Ascending aorta (tissue), 2 donors: ENCODE measurements at regions not wholly inside any gene's neighbourhood (a gene's known extent, or its start where the extent isn't known, plus 50 kb on each side); places are given as distances from the start of the nearest gene placed in this dataset.

Experiments
- DNase-seq, 2 donors: peaks; one replicate each; pipeline ENCODE4 v3.0.0-alpha.2; 2019; ENCODE audit warnings: low spot score in 2 of 2
- H3K27ac ChIP-seq, 2 donors: fragments of 200-600 bp; sonication (generic); one replicate each; pipeline ENCODE4 v1.5.1; 2016 to 2017; ENCODE audit warnings: mild to moderate bottlenecking in 1 of 2
- H3K27me3 ChIP-seq: fragments of 200-600 bp; sonication (generic); one replicate; pipeline ENCODE4 v1.5.1; 2017
- H3K36me3 ChIP-seq, 2 donors: fragments of 200-600 bp; sonication (generic); one replicate each; pipeline ENCODE4 v1.5.1; 2016
- H3K4me1 ChIP-seq, 2 donors: fragments of 200-600 bp; sonication (generic); one replicate each; pipeline ENCODE4 v1.5.1; 2016 to 2017; ENCODE audit warnings: mild to moderate bottlenecking in 1 of 2
- H3K4me3 ChIP-seq, 2 donors: fragments of 200-600 bp; sonication (generic); one replicate each; pipeline ENCODE4 v1.5.1; 2016 to 2017; ENCODE audit warnings: mild to moderate bottlenecking in 1 of 2
- H3K9me3 ChIP-seq, 2 donors: fragments of 200-600 bp; sonication (generic); one replicate each; pipeline ENCODE4 v1.5.1; 2016
- CTCF ChIP-seq, 3 experiments: fragments of 200-600 bp in 2 of 3; fragments of 450-650 bp in 1 of 3; sonication (generic) in 2 of 3; IDR thresholded peaks; one replicate each; pipeline ENCODE4 v1.5.1; 2016 to 2019; ENCODE audit warnings: antibody characterized with exemption in 3 of 3, mild to moderate bottlenecking in 1 of 3, moderate library complexity in 1 of 3
- intact Hi-C: fragments of 100-400 bp; cut with DNase I; formaldehyde crosslinking; loops from one replicate; pipeline ENCODE4 v1.15.1; 2023

- intact Hi-C loops: no loop called here
- H3K27ac ChIP-seq: no peak overlapping the region
- no peak overlapping the region for H3K4me3 ChIP-seq
- TF ChIP-seq CTCF (IDR thresholded peaks at IDR 0.05): no peak
- no peaks in the 10 kb centered on the region for H3K27me3 ChIP-seq
- H3K9me3 ChIP-seq: no peaks in the 10 kb centered on the region
- H3K36me3 ChIP-seq: no peaks in the 10 kb centered on the region
- no peak for DNase-seq
- no peaks in the 10 kb centered on the region for H3K4me1 ChIP-seq
Observed at GRCh38 chr4:10345381-10345784, 111.8 kb downstream of the ZNF518B start.

- H3K9me3 ChIP-seq: no peaks in the 10 kb centered on the region
- no peaks in the 10 kb centered on the region for H3K27me3 ChIP-seq
- no peaks in the 10 kb centered on the region for H3K4me1 ChIP-seq
- no peak overlapping the region for H3K4me3 ChIP-seq
- H3K36me3 ChIP-seq: no peaks in the 10 kb centered on the region
- H3K27ac ChIP-seq: no peak overlapping the region
- DNase-seq: no peak
- intact Hi-C loops: no loop called here
- TF ChIP-seq CTCF (IDR thresholded peaks at IDR 0.05): no peak
Observed at GRCh38 chr4:10344824-10345223, 112.4 kb downstream of the ZNF518B start.

- no peaks in the 10 kb centered on the region for H3K36me3 ChIP-seq
- no peaks in the 10 kb centered on the region for H3K9me3 ChIP-seq
- intact Hi-C loops: no loop called here
- H3K4me1 ChIP-seq: no peaks in the 10 kb centered on the region
- no peak overlapping the region for H3K4me3 ChIP-seq
- DNase-seq: no peak
- no peaks in the 10 kb centered on the region for H3K27me3 ChIP-seq
- no peak overlapping the region for H3K27ac ChIP-seq
- no peak for TF ChIP-seq CTCF (IDR thresholded peaks at IDR 0.05)
Observed at GRCh38 chr4:10343656-10344055, 113.6 kb downstream of the ZNF518B start.

GRCh38 chr4:10342866-10343265 lies 114.4 kb downstream of the ZNF518B start:
- H3K36me3 ChIP-seq: no peaks in the 10 kb centered on the region
- H3K4me1 ChIP-seq: no peaks in the 10 kb centered on the region
- H3K27ac ChIP-seq: no peak overlapping the region
- no peak for TF ChIP-seq CTCF (IDR thresholded peaks at IDR 0.05)
- H3K9me3 ChIP-seq: no peaks in the 10 kb centered on the region
- no peak overlapping the region for H3K4me3 ChIP-seq
- H3K27me3 ChIP-seq: no peaks in the 10 kb centered on the region
- intact Hi-C loops: no loop called here
- no peak for DNase-seq

GRCh38 chr4:10336471-10336870 lies 120.8 kb downstream of the ZNF518B start:
- no peak for DNase-seq
- no peak overlapping the region for H3K27ac ChIP-seq
- no peak for TF ChIP-seq CTCF (IDR thresholded peaks at IDR 0.05)
- intact Hi-C loops: no loop called here
- H3K27me3 ChIP-seq: no peaks in the 10 kb centered on the region
- H3K9me3 ChIP-seq: no peaks in the 10 kb centered on the region
- H3K36me3 ChIP-seq: no peaks in the 10 kb centered on the region
- no peaks in the 10 kb centered on the region for H3K4me1 ChIP-seq
- H3K4me3 ChIP-seq: no peak overlapping the region

GRCh38 chr4:10335050-10335449 lies 122.2 kb downstream of the ZNF518B start:
- TF ChIP-seq CTCF (IDR thresholded peaks at IDR 0.05): no peak
- Histone ChIP-seq H3K36me3 (no peaks in the 10 kb centered on the region), H3K27ac (no peak overlapping the region), H3K4me1 (no peaks in the 10 kb centered on the region), H3K9me3 (no peaks in the 10 kb centered on the region), H3K4me3 (no peak overlapping the region), H3K27me3 (no peaks in the 10 kb centered on the region)
- DNase-seq: no peak
- intact Hi-C loops: no loop called here
